ENCODE measurements at regions not wholly inside any gene's neighbourhood (a gene's known extent, or its start where the extent isn't known, plus 50 kb on each side); places are given as distances from the start of the nearest gene placed in this dataset.

DNA sequence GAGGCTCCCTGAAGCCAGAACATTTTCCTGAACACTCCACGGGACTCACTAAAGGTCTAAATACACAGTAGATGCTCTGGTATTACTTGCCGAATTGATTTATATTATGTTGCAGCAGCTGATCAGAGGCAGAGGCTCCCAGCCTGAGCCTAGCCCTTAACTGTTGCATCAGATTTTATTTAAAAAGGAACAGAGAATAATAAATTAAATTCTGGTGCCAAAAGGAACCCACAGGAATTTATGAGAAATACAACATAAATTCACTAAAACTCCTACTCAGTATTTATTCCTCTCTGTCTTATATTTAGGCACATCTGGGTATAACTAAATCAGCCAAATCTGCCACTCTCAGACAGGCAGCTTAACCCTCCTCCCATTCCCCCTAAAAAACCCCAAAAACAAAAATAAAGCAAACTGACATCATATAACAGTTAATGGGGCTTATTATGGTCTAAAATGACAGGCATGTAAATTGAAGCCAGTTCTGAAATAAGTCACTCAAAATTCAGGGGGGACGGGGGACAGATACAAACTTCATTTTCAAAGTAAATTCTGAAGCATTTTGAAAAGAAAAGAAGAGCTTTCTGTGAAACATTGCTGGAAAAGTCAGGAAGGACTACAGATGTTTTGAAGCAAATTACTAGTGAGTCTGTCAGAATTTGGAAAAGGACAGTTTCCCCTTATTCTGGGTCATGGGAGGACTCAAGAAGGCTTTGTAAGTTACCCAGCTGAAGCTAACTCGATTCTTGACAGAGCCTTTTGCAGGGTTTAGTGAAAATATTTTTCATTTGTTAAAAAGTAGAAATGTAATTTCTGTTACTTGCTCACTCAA, 53.8 kb upstream of the CORO2B start:
- no peak for DNase-seq (ENCODE audit: low spot score)
- peak; percentile 63 for FAIRE-seq

- DNase-seq (ENCODE audit: low spot score) (no peak), FAIRE-seq (no peak)
Observed at GRCh38 chr15:68525815-68526214, 53.0 kb upstream of the CORO2B start.

DNA sequence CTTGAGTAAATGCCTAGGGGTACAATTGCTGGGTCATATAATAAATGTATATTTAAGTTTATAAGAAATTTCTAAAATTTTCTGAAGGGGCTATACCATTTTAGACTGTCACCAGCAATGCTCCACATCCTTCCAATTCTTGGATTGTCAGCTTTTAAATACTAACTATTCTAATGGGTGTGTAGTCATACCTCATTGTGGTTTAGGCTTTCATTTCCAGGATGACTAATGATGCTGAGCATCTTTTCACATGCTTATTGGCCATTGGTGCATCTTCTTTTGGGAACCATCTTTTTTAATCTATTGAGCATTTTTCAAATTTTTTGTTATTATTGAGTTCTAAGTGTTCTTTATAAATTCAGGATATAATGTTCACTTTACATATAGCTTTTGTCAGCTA, 52.5 kb upstream of the CORO2B start:
- DNase-seq (ENCODE audit: low spot score) (peak; percentile 65), FAIRE-seq (peak; percentile 27)

DNA sequence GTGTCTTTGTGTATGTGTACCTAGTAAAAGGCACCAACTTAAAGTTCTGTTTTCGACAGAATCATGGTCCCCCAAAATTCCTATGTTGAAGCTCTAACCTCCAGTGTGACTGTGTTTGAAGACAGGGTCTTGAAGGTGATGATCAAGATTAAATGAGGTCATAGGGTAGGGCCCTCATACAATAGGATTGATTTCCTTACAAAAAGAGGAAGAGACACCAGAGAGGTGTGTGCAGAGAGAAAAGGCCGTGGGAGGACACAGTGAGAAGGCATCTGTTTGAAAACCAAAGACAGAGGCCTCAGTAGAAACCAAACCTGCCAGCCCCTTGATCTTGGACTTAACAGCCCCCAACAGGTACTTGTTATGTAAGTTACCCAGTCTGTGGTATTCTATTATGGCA, 52.0 kb upstream of the CORO2B start:
- no peak for DNase-seq (ENCODE audit: low spot score)
- no peak for FAIRE-seq

DNA sequence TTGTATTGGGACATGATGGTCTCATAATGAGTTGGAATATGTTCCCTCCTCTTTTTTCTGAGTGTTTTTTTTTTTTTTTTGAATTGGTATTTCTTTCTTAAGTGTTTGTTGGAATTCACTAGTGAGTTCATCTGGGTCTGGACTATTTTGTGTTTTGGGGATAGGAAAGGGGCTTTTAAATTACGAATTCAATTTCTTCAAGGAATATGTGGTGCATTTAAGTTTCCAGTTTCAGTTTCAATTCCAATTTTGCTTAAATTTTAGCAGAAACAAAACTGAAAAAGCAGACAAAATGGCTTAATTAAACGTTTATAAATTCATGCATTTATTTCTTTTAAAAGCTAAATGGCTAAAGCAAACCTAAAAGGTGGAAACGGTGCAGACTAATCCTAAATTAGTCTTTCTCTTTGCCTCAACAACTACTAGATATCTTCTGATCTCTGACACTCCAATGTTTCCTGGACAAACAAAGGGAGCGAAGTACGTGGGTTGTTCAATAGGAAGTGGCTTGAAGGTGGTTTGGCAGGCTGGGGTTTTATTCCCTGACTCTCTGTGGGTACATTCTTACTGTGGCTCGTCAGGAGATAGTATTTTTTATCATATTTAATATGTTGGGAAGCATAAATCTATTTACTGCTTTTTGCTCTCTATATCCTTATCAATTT, 50.0 kb upstream of the CORO2B start:
- no peak for FAIRE-seq
- peak; percentile 63 for DNase-seq (ENCODE audit: low spot score)

All from urothelium cell line (cell line).